GM12875 (cell line): ENCODE measurements at regions not wholly inside any gene's neighbourhood (a gene's known extent, or its start where the extent isn't known, plus 50 kb on each side); places are given as distances from the start of the nearest gene placed in this dataset.

Source experiments
- H3K4me3 ChIP-seq: one replicate; pipeline ENCODE4 v1.5.1; 2011; ENCODE audit warnings: low read depth, low read length, control low read depth
- TF ChIP-seq, protein P1 (sequence below): IDR thresholded peaks from 2 replicates; pipeline ENCODE4 v1.5.1; 2011; ENCODE audit warnings: low read depth, mild to moderate bottlenecking, control low read depth, inconsistent platforms, low read length, moderate library complexity, borderline replicate concordance; ENCODE audit not compliant: insufficient read depth

DNA sequence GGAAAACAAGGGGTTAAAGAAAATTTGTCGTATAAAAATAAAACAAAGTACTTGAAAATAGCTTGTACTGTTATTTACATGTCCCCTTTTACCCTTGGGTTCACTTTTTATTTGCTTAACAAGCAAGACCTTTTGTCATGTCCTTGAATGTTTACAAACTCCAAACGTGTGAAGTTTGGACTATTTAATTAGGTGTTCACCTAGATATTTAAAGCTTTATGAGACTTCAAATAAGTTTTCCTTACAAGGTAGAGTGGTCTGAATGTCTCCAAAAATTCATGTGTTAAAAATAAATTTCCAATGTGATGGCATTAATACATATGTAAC lies 242.0 kb upstream of the TTC14 start:
- TF ChIP-seq, protein P1, sequence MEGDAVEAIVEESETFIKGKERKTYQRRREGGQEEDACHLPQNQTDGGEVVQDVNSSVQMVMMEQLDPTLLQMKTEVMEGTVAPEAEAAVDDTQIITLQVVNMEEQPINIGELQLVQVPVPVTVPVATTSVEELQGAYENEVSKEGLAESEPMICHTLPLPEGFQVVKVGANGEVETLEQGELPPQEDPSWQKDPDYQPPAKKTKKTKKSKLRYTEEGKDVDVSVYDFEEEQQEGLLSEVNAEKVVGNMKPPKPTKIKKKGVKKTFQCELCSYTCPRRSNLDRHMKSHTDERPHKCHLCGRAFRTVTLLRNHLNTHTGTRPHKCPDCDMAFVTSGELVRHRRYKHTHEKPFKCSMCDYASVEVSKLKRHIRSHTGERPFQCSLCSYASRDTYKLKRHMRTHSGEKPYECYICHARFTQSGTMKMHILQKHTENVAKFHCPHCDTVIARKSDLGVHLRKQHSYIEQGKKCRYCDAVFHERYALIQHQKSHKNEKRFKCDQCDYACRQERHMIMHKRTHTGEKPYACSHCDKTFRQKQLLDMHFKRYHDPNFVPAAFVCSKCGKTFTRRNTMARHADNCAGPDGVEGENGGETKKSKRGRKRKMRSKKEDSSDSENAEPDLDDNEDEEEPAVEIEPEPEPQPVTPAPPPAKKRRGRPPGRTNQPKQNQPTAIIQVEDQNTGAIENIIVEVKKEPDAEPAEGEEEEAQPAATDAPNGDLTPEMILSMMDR = no peak

DNA sequence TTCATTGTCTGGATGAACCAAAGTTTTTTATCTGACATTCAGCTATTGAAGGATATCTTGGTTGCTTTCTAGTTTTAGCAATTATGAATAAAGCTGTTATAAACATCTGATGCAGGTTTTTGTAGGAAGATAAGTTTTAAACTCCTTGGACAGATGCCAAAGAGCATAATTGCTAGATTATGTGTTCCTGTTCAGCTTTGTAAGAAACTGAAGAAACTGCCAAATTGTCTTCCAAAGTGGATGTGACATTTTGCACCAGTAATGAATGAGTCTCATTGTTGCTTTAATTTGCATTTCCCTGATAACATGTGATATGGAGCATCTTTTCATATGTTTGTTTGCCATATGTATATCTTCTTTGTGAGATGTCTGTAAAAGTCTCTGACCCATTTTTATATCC lies 239.9 kb upstream of the TTC14 start:
- TF ChIP-seq, protein P1 = no peak
- H3K4me3 ChIP-seq = no peak overlapping the region

More for the DNA sequence above, 242.0 kb upstream of the TTC14 start:
- no peak overlapping the region for H3K4me3 ChIP-seq

DNA sequence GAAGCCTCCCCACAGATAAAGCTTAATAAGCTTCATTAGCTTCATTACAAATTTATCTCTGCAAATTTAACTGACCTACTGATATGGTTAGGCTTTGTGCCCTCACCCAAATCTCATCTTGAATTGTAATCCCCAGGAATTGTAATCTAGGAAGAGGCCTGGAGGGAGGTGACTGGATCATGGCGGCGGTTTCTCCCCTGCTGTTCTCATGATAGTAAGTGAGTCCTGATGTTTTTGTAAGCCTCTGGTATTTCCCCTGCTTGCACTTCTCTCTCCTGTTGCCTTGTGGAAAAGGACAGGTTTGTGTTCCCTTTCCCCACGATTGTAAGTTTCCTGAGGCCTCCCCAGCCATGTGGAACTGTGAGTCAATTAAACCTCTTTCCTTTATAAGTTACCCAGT lies 226.1 kb upstream of the TTC14 start:
- no peak overlapping the region for H3K4me3 ChIP-seq
- TF ChIP-seq, protein P1 = no peak

DNA sequence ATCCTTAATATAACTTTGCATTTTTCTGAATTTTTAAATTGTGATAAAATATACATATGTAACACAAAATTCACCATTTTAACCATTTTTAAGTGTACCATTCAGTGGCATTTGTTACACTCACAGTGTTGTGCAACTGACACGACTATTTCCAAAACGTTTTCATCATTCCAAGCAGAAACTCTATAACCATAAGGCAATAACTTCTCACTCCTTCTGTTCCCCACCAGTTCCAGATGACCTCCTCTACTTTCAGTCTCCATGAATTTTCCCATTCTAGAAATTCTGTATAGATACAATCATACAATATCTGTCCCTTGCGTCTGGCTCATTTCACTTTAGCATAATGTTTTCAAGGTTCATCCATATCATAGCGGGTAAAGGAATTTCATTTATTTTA lies 223.5 kb upstream of the TTC14 start:
- TF ChIP-seq, protein P1 = no peak
- H3K4me3 ChIP-seq = no peak overlapping the region

DNA sequence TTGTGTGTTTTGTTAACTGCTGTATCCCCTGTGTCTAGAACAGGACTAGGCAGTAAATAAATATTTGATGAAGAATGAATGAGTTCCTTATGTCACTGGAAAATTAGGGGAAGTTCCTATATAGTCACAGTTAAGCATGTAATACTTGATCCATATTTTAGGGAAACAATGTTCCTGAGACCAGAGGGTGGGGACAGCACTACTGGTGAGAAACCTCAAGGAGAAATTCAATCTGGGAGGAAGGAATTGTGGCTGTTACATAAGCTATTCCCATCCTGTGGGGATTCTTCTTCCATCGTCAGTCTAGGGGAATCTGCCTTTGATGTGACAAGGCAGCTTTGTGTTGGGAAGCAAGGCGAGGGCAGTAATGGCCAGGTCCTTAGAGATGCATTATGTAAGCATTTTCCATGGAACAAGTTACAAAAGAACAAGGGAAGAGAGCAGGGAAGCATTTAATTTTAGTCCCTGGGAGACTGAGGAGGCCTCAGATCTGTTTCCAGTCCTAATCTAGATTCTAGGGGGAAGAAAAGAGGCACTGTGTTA lies 219.3 kb upstream of the TTC14 start:
- TF ChIP-seq, protein P1 = no peak
- H3K4me3 ChIP-seq = no peak overlapping the region

DNA sequence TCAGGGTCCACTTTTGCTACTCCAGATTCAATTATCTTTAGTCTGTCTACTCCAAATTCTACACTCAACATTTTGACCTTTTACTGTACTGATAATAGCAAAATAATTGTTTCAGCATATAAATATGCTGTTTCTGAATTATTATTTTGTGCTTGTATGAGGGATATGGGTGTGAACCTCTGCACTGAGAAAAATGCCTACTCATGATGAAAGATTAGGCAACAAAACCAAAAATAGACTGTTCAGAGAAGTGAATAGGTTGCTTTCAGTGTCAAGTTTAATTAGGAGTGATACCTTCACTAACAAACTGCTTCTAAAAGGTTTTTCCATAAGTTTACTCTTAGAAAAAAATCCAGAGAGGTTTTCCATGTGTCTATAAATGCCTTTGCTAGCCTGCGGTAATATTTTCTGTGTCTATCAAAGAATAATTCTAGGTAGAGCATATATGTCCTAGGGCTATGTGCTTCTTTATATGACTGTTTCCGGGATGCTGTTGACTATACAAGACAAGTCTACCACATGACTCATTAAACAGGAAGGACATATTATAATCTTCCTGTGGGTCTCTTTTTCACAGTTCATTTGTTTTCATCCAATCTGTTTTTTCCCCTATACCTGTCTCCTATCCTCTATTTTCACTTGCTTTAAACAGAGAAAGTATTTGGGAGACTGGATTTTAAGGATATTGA lies 218.5 kb upstream of the TTC14 start:
- no peak overlapping the region for H3K4me3 ChIP-seq
- TF ChIP-seq, protein P1 = no peak

DNA sequence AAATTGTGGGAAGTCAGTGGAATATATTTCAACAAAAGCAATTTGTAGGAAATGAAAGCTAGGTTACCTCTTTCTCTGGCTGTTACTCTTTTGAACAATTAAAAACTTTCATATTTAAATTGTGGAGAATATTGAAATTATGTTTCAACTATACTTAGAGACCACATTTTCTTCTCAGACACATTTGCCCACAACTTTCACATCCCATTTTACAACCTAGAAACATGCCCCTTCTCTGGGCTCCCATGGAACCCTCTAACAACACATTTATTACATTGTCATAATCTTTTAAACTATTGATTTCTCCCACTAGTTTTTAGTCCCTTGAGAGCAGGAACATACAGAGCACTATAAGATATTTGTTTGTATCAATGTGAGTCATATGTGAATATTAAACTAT lies 211.7 kb upstream of the TTC14 start:
- TF ChIP-seq, protein P1 = no peak
- H3K4me3 ChIP-seq = no peak overlapping the region
